Adrenal gland (tissue), 9 donors: ENCODE measurements at regions not wholly inside any gene's neighbourhood (a gene's known extent, or its start where the extent isn't known, plus 50 kb on each side); places are given as distances from the start of the nearest gene placed in this dataset.

Source experiments
- DNase-seq, 7 donors: peaks; one replicate each; pipeline ENCODE4 v3.0.0-alpha.2; 2019 to 2020
- H3K27ac ChIP-seq, 5 donors: fragments of 200-600 bp; sonication (generic) in 4 of 5; 1 replicate in 3 of 5; 2 replicates in 2 of 5; pipeline versions ENCODE4 v1.5.1 to v1.8.0; 2016 to 2020; ENCODE audit warnings: mild to moderate bottlenecking in 1 of 5
- H3K27me3 ChIP-seq: fragments of 200-600 bp; 2 replicates; pipeline ENCODE4 v1.8.0; 2021
- H3K36me3 ChIP-seq, 2 donors: fragments of 200-600 bp; replicated peaks in 1 of 2; 1 replicate in 1 of 2; 2 replicates in 1 of 2; pipeline versions ENCODE4 v1.5.1 to v1.8.0; 2018 to 2022
- H3K4me1 ChIP-seq, 2 donors: fragments of 200-600 bp; replicated peaks in 1 of 2; 1 replicate in 1 of 2; 2 replicates in 1 of 2; pipeline versions ENCODE4 v1.5.1 to v1.8.0; 2018 to 2021
- H3K4me3 ChIP-seq, 4 donors: fragments of 200-600 bp; sonication (generic) in 3 of 4; one replicate each; pipeline ENCODE4 v1.5.1; 2016 to 2018
- H3K9me3 ChIP-seq, 3 donors: fragments of 200-600 bp; sonication (generic) in 1 of 3; replicated peaks in 1 of 3; 1 replicate in 2 of 3; 2 replicates in 1 of 3; pipeline versions ENCODE4 v1.5.1 to v1.8.0; 2016 to 2021
- CTCF ChIP-seq, 6 experiments: fragments of 450-650 bp in 4 of 6; fragments of 200-600 bp in 2 of 6; sonication (generic) in 1 of 6; IDR thresholded peaks; 1 replicate in 5 of 6; 2 replicates in 1 of 6; pipeline versions ENCODE4 v1.5.1 to v1.8.0; 2016 to 2021; ENCODE audit warnings: antibody characterized with exemption in 6 of 6, mild to moderate bottlenecking in 2 of 6, moderate library complexity in 1 of 6
- POLR2A ChIP-seq, 2 donors: fragments of 450-650 bp; IDR thresholded peaks; one replicate each; pipeline ENCODE4 v1.6.1; 2017; ENCODE audit warnings: antibody characterized with exemption in 2 of 2, mild to moderate bottlenecking in 2 of 2, moderate library complexity in 1 of 2
- WGBS, 4 donors: extraction: QIAGEN DNeasy Blood & Tissue Kit in 2 of 4; methylation state at CpG; one replicate each; pipeline versions ENCODE4 v1.1.5 to v1.1.7; 2013 to 2017; 5-methylcytosine and 5-hydroxymethylcytosine counted together
- intact Hi-C, 2 donors: fragments of 100-400 bp; cut with DNase I; formaldehyde crosslinking; loops; one replicate each; pipeline versions ENCODE4 v1.14.1 to v1.15.0; 2022 to 2023
- donor health status: healthy with polysubstance abuse.
- donor health status: Bipolar disorder and iron deficiency.
- donor health status: DM: yes; HTN: yes; CAD: no.
- donor health status: DM: no; HTN: no; CAD: no.
- donor health status: DM: no; HTN: no; CAD: no.

GRCh38 chr13:99800951-99801350, 170.6 kb downstream of the ZIC5 start:
- Histone ChIP-seq H3K27me3 (no peaks in the 10 kb centered on the region), H3K9me3 (no peaks in the 10 kb centered on the region), H3K4me3 (no peak overlapping the region), H3K36me3 (no peaks in the 10 kb centered on the region), H3K27ac (no peak overlapping the region), H3K4me1 (no peaks in the 10 kb centered on the region)
- intact Hi-C loops, result no loop called here
- 45 to 58% (median 52%) methylated on average over 4 of the region's 4 CpGs for WGBS, 4 donors
- no peak for DNase-seq
- TF ChIP-seq POLR2A (IDR thresholded peaks at IDR 0.05) (no peak), CTCF (IDR thresholded peaks at IDR 0.05) (no peak)

GRCh38 chr13:99800011-99800410, 171.6 kb downstream of the ZIC5 start:
- 90 to 94% (median 93%) methylated on average over 3 of the region's 3 CpGs for WGBS, 4 donors
- H3K27ac ChIP-seq, result no peak overlapping the region
- H3K36me3 ChIP-seq, result no peaks in the 10 kb centered on the region
- no peak overlapping the region for H3K4me3 ChIP-seq
- no peaks in the 10 kb centered on the region for H3K27me3 ChIP-seq
- H3K9me3 ChIP-seq, result no peaks in the 10 kb centered on the region
- intact Hi-C loops, result no loop called here
- DNase-seq, result no peak
- no peaks in the 10 kb centered on the region for H3K4me1 ChIP-seq
- no peak for TF ChIP-seq POLR2A (IDR thresholded peaks at IDR 0.05)
- no peak for TF ChIP-seq CTCF (IDR thresholded peaks at IDR 0.05)

GRCh38 chr13:99798756-99799155, 172.8 kb downstream of the ZIC5 start:
- Histone ChIP-seq H3K36me3 (no peaks in the 10 kb centered on the region), H3K27ac (no peak overlapping the region), H3K4me3 (no peak overlapping the region), H3K4me1 (no peaks in the 10 kb centered on the region), H3K9me3 (no peaks in the 10 kb centered on the region), H3K27me3 (no peaks in the 10 kb centered on the region)
- 80 to 85% (median 83%) methylated on average over 4 of the region's 4 CpGs for WGBS, 4 donors
- intact Hi-C loops, result no loop called here
- TF ChIP-seq CTCF (IDR thresholded peaks at IDR 0.05) (no peak), POLR2A (IDR thresholded peaks at IDR 0.05) (no peak)
- no peak for DNase-seq

- WGBS, 4 donors, result 46 to 69% (median 62%) methylated on average over 2 of the region's 2 CpGs
Measured at GRCh38 chr13:99797691-99798090, 173.9 kb downstream of the ZIC5 start.

More at GRCh38 chr13:99797691-99798090, 173.9 kb downstream of the ZIC5 start:
- intact Hi-C loops, result no loop called here
- Histone ChIP-seq H3K36me3 (no peaks in the 10 kb centered on the region), H3K4me1 (no peaks in the 10 kb centered on the region), H3K27ac (no peak overlapping the region), H3K9me3 (no peaks in the 10 kb centered on the region), H3K27me3 (no peaks in the 10 kb centered on the region), H3K4me3 (no peak overlapping the region)
- TF ChIP-seq POLR2A (IDR thresholded peaks at IDR 0.05), result no peak
- no peak for TF ChIP-seq CTCF (IDR thresholded peaks at IDR 0.05)
- DNase-seq, result no peak
